Dedifferentiated amniotic fluid mesenchymal stem cell (primary cell): ENCODE measurements at regions not wholly inside any gene's neighbourhood (a gene's known extent, or its start where the extent isn't known, plus 50 kb on each side); places are given as distances from the start of the nearest gene placed in this dataset.
"Not testable (repeated sequence)": the region's sequence is repeated elsewhere in the genome, so short reads cannot be mapped to it uniquely, and the experiment has no call there.

Experiments
- DNase-seq: peaks from one replicate; pipeline ENCODE4 v3.0.0-alpha.2; 2016; ENCODE audit errors: extremely low spot score

- DNase-seq: no peak
Measured at GRCh38 chr16:87048730-87049115, 268.5 kb downstream of the C16orf95 start.

- not testable (repeated sequence) for DNase-seq
Measured at GRCh38 chr16:87049216-87049615, 268.0 kb downstream of the C16orf95 start.

GRCh38 chr16:87050142-87050541 lies 267.1 kb downstream of the C16orf95 start:
- no peak for DNase-seq

- no peak for DNase-seq
Measured at GRCh38 chr16:87051526-87052320, 265.5 kb downstream of the C16orf95 start.

- DNase-seq: no peak
Measured at GRCh38 chr16:87052506-87052905, 264.7 kb downstream of the C16orf95 start.

GRCh38 chr16:87053016-87053982 lies 263.9 kb downstream of the C16orf95 start:
- DNase-seq: no peak

GRCh38 chr16:87054154-87054553 lies 263.0 kb downstream of the C16orf95 start:
- DNase-seq: no peak

GRCh38 chr16:87054856-87055255 lies 262.3 kb downstream of the C16orf95 start:
- DNase-seq: no peak

- no peak for DNase-seq
Measured at GRCh38 chr16:87056083-87056482, 261.1 kb downstream of the C16orf95 start.

- no peak for DNase-seq
Measured at GRCh38 chr16:87056551-87056950, 260.6 kb downstream of the C16orf95 start.

GRCh38 chr16:87057211-87057881 lies 259.8 kb downstream of the C16orf95 start:
- DNase-seq: no peak

- DNase-seq: no peak
Measured at GRCh38 chr16:87057951-87058560, 259.1 kb downstream of the C16orf95 start.

- DNase-seq: no peak
Measured at GRCh38 chr16:87058728-87059250, 258.4 kb downstream of the C16orf95 start.

- DNase-seq: peak; percentile 20
Measured at GRCh38 chr16:87060034-87060986, 256.9 kb downstream of the C16orf95 start.

- DNase-seq: no peak
Measured at GRCh38 chr16:87061243-87061920, 255.8 kb downstream of the C16orf95 start.

- peak; percentile 84 for DNase-seq
Measured at GRCh38 chr16:87062569-87063442, 254.4 kb downstream of the C16orf95 start.

- DNase-seq: no peak
Measured at GRCh38 chr16:87063543-87063942, 253.6 kb downstream of the C16orf95 start.

- no peak for DNase-seq
Measured at GRCh38 chr16:87064731-87065445, 252.3 kb downstream of the C16orf95 start.
